Activated CD8-positive, alpha-beta memory T cell treated with anti-CD3 and anti-CD28 coated beads for 1 hour (primary cell): ENCODE measurements at regions not wholly inside any gene's neighbourhood (a gene's known extent, or its start where the extent isn't known, plus 50 kb on each side); places are given as distances from the start of the nearest gene placed in this dataset.
"Not testable (repeated sequence)": the region's sequence is repeated elsewhere in the genome, so short reads cannot be mapped to it uniquely, and the experiment has no call there.

Source experiments
- DNase-seq, 2 donors: peaks; one replicate each; pipeline ENCODE4 v3.0.0-alpha.2; 2020; ENCODE audit warnings: low read depth in 1 of 2; ENCODE audit errors: extremely low read depth in 1 of 2

- not testable (repeated sequence) for DNase-seq
These were observed 95.6 kb downstream of the GPX5 start for GRCh38 chr6:28621268-28621667.

DNA sequence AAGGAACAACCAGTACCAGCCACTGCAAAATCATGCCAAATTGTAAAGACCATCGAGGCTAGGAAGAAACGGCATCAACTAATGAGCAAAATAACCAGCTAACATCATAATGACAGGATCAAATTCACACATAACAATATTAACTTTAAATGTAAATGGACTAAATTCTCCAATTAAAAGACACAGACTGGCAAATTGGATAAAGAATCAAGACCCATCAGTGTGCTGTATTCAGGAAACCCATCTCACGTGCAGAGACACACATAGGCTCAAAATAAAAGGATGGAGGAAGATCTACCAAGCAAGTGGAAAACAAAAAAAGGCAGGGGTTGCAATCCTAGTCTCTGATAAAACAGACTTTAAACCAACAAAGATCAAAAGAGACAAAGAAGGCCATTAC is 97.6 kb downstream of the GPX5 start:
- not testable (repeated sequence) for DNase-seq

GRCh38 chr6:28626386-28626785 is 100.7 kb downstream of the GPX5 start:
- DNase-seq, result not testable (repeated sequence)

- DNase-seq, result no peak
These were observed 106.7 kb downstream of the GPX5 start for GRCh38 chr6:28632326-28632851.

- no peak for DNase-seq
These were observed 107.9 kb downstream of the GPX5 start for GRCh38 chr6:28633445-28634215.

- DNase-seq, result no peak
These were observed 108.7 kb downstream of the GPX5 start for GRCh38 chr6:28634411-28634760.

GRCh38 chr6:28634761-28635546 is 109.3 kb downstream of the GPX5 start:
- no peak for DNase-seq

DNA sequence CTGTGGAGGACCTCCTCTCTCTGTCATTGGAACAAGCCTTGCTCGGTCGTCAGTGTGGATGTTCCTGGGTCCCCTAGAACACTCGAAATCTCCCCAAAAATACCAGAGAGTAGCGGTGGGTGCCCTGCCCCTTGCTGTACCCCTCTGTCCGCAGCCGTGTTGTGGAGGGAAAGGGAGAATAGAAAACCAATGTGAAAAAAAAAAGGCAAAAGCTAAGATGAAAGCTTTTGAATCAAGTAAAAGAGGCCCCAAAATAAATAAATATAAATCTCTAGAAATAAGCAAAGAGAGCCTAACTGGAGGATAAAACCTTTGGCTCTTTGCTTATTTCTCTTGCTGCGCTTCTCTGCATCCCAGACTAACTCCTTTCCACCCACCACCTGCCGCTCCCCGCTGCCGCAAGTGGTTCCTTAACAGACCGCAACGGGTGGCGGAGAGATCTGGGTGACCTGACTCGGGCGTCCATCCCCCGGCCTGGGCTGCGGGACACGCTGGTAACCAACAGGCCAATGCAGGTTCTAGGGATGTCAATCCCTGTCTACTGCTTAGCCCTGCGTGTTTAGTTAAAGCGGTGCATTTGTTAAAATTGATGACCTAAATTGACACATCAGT is 110.0 kb downstream of the GPX5 start:
- DNase-seq, result no peak

DNA sequence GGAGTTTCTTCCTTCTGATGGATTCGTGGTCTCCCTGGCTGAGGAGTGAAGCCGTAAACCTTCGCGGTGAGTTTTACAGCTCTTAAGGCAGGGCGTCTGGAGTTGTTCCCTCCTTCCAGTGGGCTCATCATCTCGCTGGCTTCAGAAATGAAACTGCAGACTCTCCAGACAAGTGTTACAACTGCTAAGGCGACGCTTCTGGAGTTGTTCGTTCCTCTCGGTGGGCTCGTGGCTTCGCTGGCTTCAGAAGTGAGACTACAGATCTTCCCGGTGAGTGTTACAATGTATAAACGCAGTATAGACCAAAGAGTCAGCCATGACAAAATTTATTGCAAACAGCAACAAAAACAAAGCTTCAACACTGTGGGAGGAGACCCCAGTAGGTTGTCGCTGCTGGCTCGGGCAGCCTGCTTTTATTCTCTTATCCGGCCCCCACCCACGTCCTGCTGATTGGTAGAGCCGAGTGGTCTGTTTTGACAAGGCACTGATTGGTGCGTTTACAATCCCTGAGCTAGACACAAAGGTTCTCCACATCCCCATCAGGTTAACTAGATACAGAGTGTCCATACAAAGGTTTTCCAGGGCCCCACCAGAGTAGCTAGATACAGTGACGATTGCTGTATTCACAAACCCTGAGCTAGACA is 113.2 kb downstream of the GPX5 start:
- DNase-seq, result no peak

- DNase-seq, result not testable (repeated sequence)
These were observed 114.0 kb downstream of the GPX5 start for GRCh38 chr6:28639445-28640290.

- DNase-seq, result no peak
These were observed 117.5 kb downstream of the GPX5 start for GRCh38 chr6:28643017-28643740.

DNA sequence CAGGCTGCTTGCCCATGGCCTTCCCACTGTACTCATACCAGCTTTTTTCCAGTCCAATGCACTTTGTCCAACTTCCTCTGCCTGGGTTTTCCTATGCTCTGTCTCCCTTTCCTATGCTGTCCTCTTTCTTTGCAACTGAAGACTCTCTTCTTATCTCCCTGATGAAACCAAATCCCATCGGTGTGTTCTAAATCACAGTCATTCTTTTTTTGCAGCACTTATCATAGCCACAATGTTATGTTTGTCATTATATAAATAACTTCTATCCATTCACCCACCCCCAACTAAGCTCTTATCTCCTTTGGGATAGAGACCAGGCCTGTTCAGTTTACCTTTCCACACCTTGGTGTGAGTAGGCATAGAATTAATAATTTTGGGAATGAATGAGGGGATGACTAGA is 121.0 kb downstream of the GPX5 start:
- no peak for DNase-seq

GRCh38 chr6:28648035-28648877 is 122.6 kb downstream of the GPX5 start:
- no peak for DNase-seq

DNA sequence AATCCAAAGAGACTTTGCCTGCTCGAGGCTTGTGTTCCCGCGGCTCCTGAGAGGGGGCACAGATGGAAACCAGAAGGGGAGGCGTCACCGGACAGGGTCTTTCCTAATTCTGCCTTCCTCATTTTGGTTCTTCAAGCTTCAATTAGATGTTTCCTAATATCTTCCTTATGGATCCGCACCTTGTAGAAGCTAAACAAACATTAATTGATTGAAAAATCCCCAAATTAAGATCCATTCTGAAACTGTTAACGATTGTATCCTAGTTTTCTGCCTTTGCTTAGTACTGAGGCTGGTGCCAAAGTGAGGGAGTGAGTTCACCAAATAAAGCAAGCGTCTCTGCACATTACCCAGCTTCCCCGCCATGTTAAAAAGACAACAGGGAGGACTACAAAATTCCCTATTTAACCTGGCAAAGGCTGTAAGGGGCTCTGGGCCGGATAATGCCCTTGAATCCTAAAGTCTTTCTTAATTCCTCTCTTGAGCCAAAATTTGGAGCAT is 123.2 kb downstream of the GPX5 start:
- DNase-seq, result no peak

DNA sequence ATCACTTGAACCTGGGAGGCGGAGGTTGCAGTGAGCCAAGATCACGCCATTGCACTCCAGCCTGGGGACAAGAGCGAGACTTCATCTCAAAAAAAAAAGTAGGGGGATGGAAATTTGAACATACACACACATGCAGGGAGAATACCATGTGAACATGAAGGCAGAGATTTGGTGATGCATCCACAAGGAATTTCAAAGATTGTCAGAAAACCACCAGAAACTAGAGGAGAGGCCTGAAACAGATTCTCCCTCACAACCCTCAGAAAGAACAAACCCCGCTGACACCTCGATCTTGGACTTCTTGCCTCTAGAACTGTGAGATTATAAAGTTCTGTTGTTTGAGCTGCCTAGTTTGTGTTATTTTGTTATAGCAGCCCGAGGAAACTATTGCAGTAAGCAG is 125.5 kb downstream of the GPX5 start:
- DNase-seq, result no peak

GRCh38 chr6:28653876-28654275 is 128.2 kb downstream of the GPX5 start:
- no peak for DNase-seq

GRCh38 chr6:28655164-28655563 is 129.5 kb downstream of the GPX5 start:
- no peak for DNase-seq

DNA sequence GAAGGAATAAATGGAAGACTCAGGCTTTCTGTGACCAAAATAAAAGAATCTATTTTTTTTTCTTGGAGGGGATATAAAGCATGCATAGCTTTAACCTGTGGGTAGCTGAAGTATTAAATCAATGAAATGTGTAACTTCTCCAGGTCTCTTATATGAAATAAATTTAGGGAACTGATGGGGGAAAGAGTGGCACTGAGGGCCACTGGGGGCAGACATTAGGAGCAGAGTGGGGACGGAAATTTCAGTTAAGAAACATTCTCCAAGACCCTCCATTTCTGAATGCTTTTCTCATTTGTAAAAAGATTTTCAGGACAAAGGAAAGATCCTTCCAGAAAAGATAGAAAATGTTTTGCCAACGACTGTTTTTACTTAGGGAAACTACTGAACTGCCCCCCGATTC is 131.0 kb downstream of the GPX5 start:
- no peak for DNase-seq

- no peak for DNase-seq
These were observed 131.7 kb downstream of the GPX5 start for GRCh38 chr6:28657381-28657768.
